ENCODE measurements at regions not wholly inside any gene's neighbourhood (a gene's known extent, or its start where the extent isn't known, plus 50 kb on each side); places are given as distances from the start of the nearest gene placed in this dataset.

DNA sequence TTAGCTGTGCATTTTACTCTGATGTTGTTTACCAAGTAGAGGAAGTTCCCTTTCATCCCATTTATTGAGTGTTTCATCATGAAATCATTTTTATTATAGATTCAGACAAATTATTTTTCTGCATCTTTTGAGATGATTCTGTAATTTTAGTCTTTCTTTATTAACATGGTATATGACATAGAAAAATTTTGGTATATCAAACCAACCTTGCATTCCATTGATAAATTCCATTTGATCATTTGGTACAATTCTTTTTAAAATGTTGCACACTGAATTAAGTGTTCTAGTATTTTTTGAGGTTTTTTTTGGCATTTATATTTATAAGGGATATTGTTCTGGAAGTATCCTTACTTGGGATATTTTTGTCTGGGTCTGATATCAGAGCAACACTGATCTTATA lies 308.4 kb downstream of the DLEU7 start:
- intact Hi-C loops (cut with micrococcal nuclease), result no loop called here
- no peak overlapping the region for H2AFZ ChIP-seq (ENCODE audit: insufficient read depth, low read depth, low read length, poor library complexity, severe bottlenecking)
- no peaks in the 10 kb centered on the region for H4K20me1 ChIP-seq (ENCODE audit: control insufficient read depth, insufficient read depth, low read length, poor library complexity, severe bottlenecking)
- no peak overlapping the region for H3K27ac ChIP-seq (ENCODE audit: low read length in 2 of 2)
- no peaks in the 10 kb centered on the region for H3K36me3 ChIP-seq (replicated peaks in 1 of 2; ENCODE audit: control extremely low read depth in 1 of 2, control insufficient read depth in 1 of 2, extremely low read depth in 1 of 2, insufficient read depth in 2 of 2, low read length in 1 of 2)
- H3K27me3 ChIP-seq (replicated peaks in 1 of 4; ENCODE audit: control extremely low read depth in 1 of 4, control insufficient read depth in 3 of 4, insufficient read depth in 4 of 4, low read length in 3 of 4), result no peaks in the 10 kb centered on the region
- H3K4me3 Mint-ChIP-seq, result no peak overlapping the region
- H3K4me1 Mint-ChIP-seq, result peaks cover 5% of the 10 kb centered on the region
- H3K4me1 ChIP-seq (ENCODE audit: control insufficient read depth in 2 of 2, insufficient read depth in 2 of 2, low read length in 2 of 2), result no peaks in the 10 kb centered on the region
- POLR2A ChIA-PET, result no interaction called here
- peaks cover 11 to 49% (median 14%) of the 10 kb centered on the region in 3 donors for H3K9me3 ChIP-seq (ENCODE audit: control extremely low read depth in 1 of 3, control insufficient read depth in 2 of 3, insufficient read depth in 1 of 3, low read length in 2 of 3)
- no peaks in the 10 kb centered on the region for H3K79me2 ChIP-seq (ENCODE audit: control insufficient read depth, insufficient read depth, low read length)
- H3K4me3 ChIP-seq (ENCODE audit: control extremely low read depth in 1 of 5, extremely low read depth in 1 of 5, insufficient read depth in 1 of 5, low read depth in 2 of 5, low read length in 4 of 5), result no peak overlapping the region
- H3K9ac ChIP-seq (ENCODE audit: low read length), result no peak overlapping the region
- CTCF ChIA-PET, result interaction anchor here (0.9 to 1.9 kb wide), 3 partner anchors 264 to 558 kb away, joined by 3 to 6 read pairs (median 3); no protein-coding TSS in a partner anchor
- ATAC-seq (ENCODE audit: low read depth), result no peak
- TF ChIP-seq EZH2 (IDR thresholded peaks at IDR 0.05; ENCODE audit: borderline replicate concordance, insufficient read depth, low read depth, low read length, poor library complexity, severe bottlenecking), result no peak
- TF ChIP-seq, protein P1, sequence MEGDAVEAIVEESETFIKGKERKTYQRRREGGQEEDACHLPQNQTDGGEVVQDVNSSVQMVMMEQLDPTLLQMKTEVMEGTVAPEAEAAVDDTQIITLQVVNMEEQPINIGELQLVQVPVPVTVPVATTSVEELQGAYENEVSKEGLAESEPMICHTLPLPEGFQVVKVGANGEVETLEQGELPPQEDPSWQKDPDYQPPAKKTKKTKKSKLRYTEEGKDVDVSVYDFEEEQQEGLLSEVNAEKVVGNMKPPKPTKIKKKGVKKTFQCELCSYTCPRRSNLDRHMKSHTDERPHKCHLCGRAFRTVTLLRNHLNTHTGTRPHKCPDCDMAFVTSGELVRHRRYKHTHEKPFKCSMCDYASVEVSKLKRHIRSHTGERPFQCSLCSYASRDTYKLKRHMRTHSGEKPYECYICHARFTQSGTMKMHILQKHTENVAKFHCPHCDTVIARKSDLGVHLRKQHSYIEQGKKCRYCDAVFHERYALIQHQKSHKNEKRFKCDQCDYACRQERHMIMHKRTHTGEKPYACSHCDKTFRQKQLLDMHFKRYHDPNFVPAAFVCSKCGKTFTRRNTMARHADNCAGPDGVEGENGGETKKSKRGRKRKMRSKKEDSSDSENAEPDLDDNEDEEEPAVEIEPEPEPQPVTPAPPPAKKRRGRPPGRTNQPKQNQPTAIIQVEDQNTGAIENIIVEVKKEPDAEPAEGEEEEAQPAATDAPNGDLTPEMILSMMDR (IDR thresholded peaks at IDR 0.05), result no peak
- H3K9me3 Mint-ChIP-seq (ENCODE audit: insufficient read depth), result peaks cover 25% of the 10 kb centered on the region
- no peak overlapping the region for H3K27ac Mint-ChIP-seq
- no peak overlapping the region for H3K4me2 ChIP-seq (replicated peaks; ENCODE audit: low read depth, low read length, poor library complexity, severe bottlenecking)
- no peak for DNase-seq
- H3K27me3 Mint-ChIP-seq, result no peaks in the 10 kb centered on the region

DNA sequence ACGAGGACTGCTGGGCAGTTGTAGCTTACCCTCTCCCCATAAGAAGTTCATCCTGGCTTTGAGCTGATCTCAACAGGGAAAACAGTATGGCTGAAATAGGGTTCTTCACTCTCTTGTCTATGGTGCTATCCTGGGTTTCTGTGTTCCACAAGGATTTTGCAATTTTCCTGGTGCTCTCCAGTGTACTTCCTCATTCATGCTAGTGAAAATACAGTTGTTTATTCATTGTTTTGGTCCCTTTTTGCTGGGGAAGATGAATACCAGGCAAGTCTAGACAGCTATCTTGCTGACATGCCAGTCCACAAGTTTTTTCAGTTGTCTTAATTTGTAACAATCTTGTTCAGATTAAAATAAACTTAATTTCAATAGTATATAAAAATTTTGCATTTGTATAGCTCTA lies 306.5 kb downstream of the DLEU7 start:
- no peaks in the 10 kb centered on the region for H3K4me1 ChIP-seq (ENCODE audit: control insufficient read depth in 2 of 2, insufficient read depth in 2 of 2, low read length in 2 of 2)
- 80% methylated on average over 1 of the region's 1 CpG for WGBS (ENCODE audit: insufficient coverage)
- H4K20me1 ChIP-seq (ENCODE audit: control insufficient read depth, insufficient read depth, low read length, poor library complexity, severe bottlenecking), result no peaks in the 10 kb centered on the region
- Mint-ChIP-seq H3K27ac (no peak overlapping the region), H3K4me3 (no peak overlapping the region), H3K27me3 (no peaks in the 10 kb centered on the region), H3K4me1 (peaks cover 2% of the 10 kb centered on the region), H3K9me3 (ENCODE audit: insufficient read depth) (peaks cover 25% of the 10 kb centered on the region)
- no peak overlapping the region for H2AFZ ChIP-seq (ENCODE audit: insufficient read depth, low read depth, low read length, poor library complexity, severe bottlenecking)
- ChIA-PET POLR2A (no interaction called here), CTCF (interaction anchor here (0.9 kb wide), 1 partner anchor 55 kb away, joined by 3 read pairs; no protein-coding TSS in a partner anchor)
- H3K79me2 ChIP-seq (ENCODE audit: control insufficient read depth, insufficient read depth, low read length), result no peaks in the 10 kb centered on the region
- ATAC-seq (ENCODE audit: low read depth) (no peak), DNase-seq (no peak)
- H3K9me3 ChIP-seq (ENCODE audit: control extremely low read depth in 1 of 3, control insufficient read depth in 2 of 3, insufficient read depth in 1 of 3, low read length in 2 of 3), result peaks cover 12 to 49% (median 14%) of the 10 kb centered on the region in 3 donors
- intact Hi-C loops (cut with micrococcal nuclease), result no loop called here
- H3K9ac ChIP-seq (ENCODE audit: low read length), result no peak overlapping the region
- TF ChIP-seq, protein P1 (IDR thresholded peaks at IDR 0.05), result no peak
- no peak for TF ChIP-seq EZH2 (IDR thresholded peaks at IDR 0.05; ENCODE audit: borderline replicate concordance, insufficient read depth, low read depth, low read length, poor library complexity, severe bottlenecking)
- no peak overlapping the region for H3K4me2 ChIP-seq (replicated peaks; ENCODE audit: low read depth, low read length, poor library complexity, severe bottlenecking)
- H3K4me3 ChIP-seq (ENCODE audit: control extremely low read depth in 1 of 5, extremely low read depth in 1 of 5, insufficient read depth in 1 of 5, low read depth in 2 of 5, low read length in 4 of 5), result no peak overlapping the region
- H3K27ac ChIP-seq (ENCODE audit: low read length in 2 of 2), result no peak overlapping the region
- no peaks in the 10 kb centered on the region for H3K27me3 ChIP-seq (replicated peaks in 1 of 4; ENCODE audit: control extremely low read depth in 1 of 4, control insufficient read depth in 3 of 4, insufficient read depth in 4 of 4, low read length in 3 of 4)
- H3K36me3 ChIP-seq (replicated peaks in 1 of 2; ENCODE audit: control extremely low read depth in 1 of 2, control insufficient read depth in 1 of 2, extremely low read depth in 1 of 2, insufficient read depth in 2 of 2, low read length in 1 of 2), result no peaks in the 10 kb centered on the region
